GM12878 (cell line): ENCODE measurements at regions not wholly inside any gene's neighbourhood (a gene's known extent, or its start where the extent isn't known, plus 50 kb on each side); places are given as distances from the start of the nearest gene placed in this dataset.

Source experiments
- ATF2 ChIP-seq: IDR thresholded peaks from 2 replicates; pipeline ENCODE4 v1.6.1; 2012; ENCODE audit warnings: low read length, inconsistent platforms
- CREB1 ChIP-seq: IDR thresholded peaks from 2 replicates; pipeline ENCODE4 v1.6.1; 2012; ENCODE audit warnings: low read depth, mild to moderate bottlenecking, inconsistent platforms
- CTCF ChIP-seq, 3 experiments: IDR thresholded peaks in 2 of 3; conservative IDR thresholded peaks in 1 of 3; 2 replicates each; pipeline ENCODE4 v1.5.1; 2011; ENCODE audit warnings: low read depth in 3 of 3, low read length in 3 of 3, mild to moderate bottlenecking in 3 of 3, control low read depth in 2 of 3, moderate library complexity in 2 of 3, inconsistent platforms in 1 of 3, mixed read lengths in 1 of 3; ENCODE audit not compliant: control insufficient read depth in 2 of 3, insufficient read depth in 1 of 3; ENCODE audit errors: extremely low read depth in 1 of 3
- EP300 ChIP-seq, 2 experiments: fragments of 150-350 bp in 1 of 2; IDR thresholded peaks; 2 replicates each; pipeline ENCODE4 v1.6.1; 2011 to 2012; ENCODE audit warnings: low read depth in 2 of 2, low read length in 2 of 2, borderline replicate concordance in 1 of 2, improper control_type of control experiment in 1 of 2, inconsistent platforms in 1 of 2; ENCODE audit not compliant: control insufficient read depth in 1 of 2
- GABPA ChIP-seq: IDR thresholded peaks from 2 replicates; pipeline ENCODE4 v1.6.1; 2014; ENCODE audit warnings: antibody characterized with exemption, low read depth, mild to moderate bottlenecking, inconsistent platforms
- HDGF ChIP-seq: fragments of 450-650 bp; IDR thresholded peaks from 2 replicates; pipeline ENCODE4 v1.6.1; 2016; ENCODE audit warnings: antibody characterized with exemption
- MAX ChIP-seq: IDR thresholded peaks from 2 replicates; pipeline ENCODE4 v1.6.1; 2012; ENCODE audit warnings: low read depth, low read length, improper control_type of control experiment
- NFYB ChIP-seq: IDR thresholded peaks from 2 replicates; pipeline ENCODE4 v1.6.1; 2011; ENCODE audit warnings: low read depth, mild to moderate bottlenecking, low read length, improper control_type of control experiment, moderate library complexity; ENCODE audit not compliant: insufficient read depth
- POLR2A ChIP-seq: IDR thresholded peaks from 2 replicates; pipeline ENCODE4 v1.6.1; 2011; ENCODE audit warnings: low read depth, mild to moderate bottlenecking, low read length
- POLR2AphosphoS5 ChIP-seq: IDR thresholded peaks from 2 replicates; pipeline ENCODE4 v1.6.1; 2011; ENCODE audit warnings: mild to moderate bottlenecking, low read length, inconsistent platforms
- TAF1 ChIP-seq: IDR thresholded peaks from 2 replicates; pipeline ENCODE4 v1.6.1; 2011; ENCODE audit warnings: mild to moderate bottlenecking, low read depth, low read length, borderline replicate concordance
- USF2 ChIP-seq: IDR thresholded peaks from 2 replicates; pipeline ENCODE4 v1.6.1; 2011; ENCODE audit warnings: low read depth, low read length, improper control_type of control experiment, borderline replicate concordance
- ZBTB11 ChIP-seq: fragments of 450-650 bp; formaldehyde crosslinking; IDR thresholded peaks from 2 replicates; pipeline ENCODE4 v1.5.0; 2022; ENCODE audit warnings: mild to moderate bottlenecking, missing genetic modification characterization
- ZZZ3 ChIP-seq: IDR thresholded peaks from 2 replicates; pipeline ENCODE4 v1.6.1; 2011; ENCODE audit warnings: low read depth; ENCODE audit not compliant: control insufficient read depth, insufficient read length

- no peak for TF ChIP-seq NFYB
- TF ChIP-seq ZZZ3 = no peak
- no peak for TF ChIP-seq CTCF (IDR thresholded peaks at IDR 0.05 in 2 of 3, conservative IDR thresholded peaks at IDR 0.05 in 1 of 3; ENCODE audit: control insufficient read depth in 2 of 3, extremely low read depth in 1 of 3, insufficient read depth in 1 of 3, low read depth in 3 of 3, low read length in 3 of 3)
- no peak for TF ChIP-seq EP300 (IDR thresholded peaks at IDR 0.05; ENCODE audit: borderline replicate concordance in 1 of 2, control insufficient read depth in 1 of 2, low read depth in 2 of 2, low read length in 2 of 2)
- TF ChIP-seq USF2 = no peak
- TF ChIP-seq GABPA = no peak
- TF ChIP-seq ZBTB11 (CRISPR knock-in tag) = no peak
- no peak for TF ChIP-seq MAX
- no peak for TF ChIP-seq POLR2A
- no peak for TF ChIP-seq CREB1
- TF ChIP-seq HDGF = no peak
- no peak for TF ChIP-seq TAF1
- TF ChIP-seq POLR2AphosphoS5 = no peak
- TF ChIP-seq ATF2 = no peak
Measured at GRCh38 chr4:24236532-24236931, 346.7 kb upstream of the PPARGC1A start.
